HEK293T (cell line): ENCODE measurements at regions not wholly inside any gene's neighbourhood (a gene's known extent, or its start where the extent isn't known, plus 50 kb on each side); places are given as distances from the start of the nearest gene placed in this dataset.

ENCODE experiments used
- ARNT ChIP-seq: fragments of 450-650 bp; IDR thresholded peaks from 2 replicates; pipeline ENCODE4 v1.6.1; 2017; ENCODE audit warnings: mild to moderate bottlenecking
- BHLHE40 ChIP-seq: fragments of 450-650 bp; IDR thresholded peaks from 2 replicates; pipeline ENCODE4 v1.6.1; 2016; ENCODE audit warnings: mild to moderate bottlenecking, moderate library complexity, borderline replicate concordance
- CTBP1 ChIP-seq: fragments of 450-650 bp; IDR thresholded peaks from 2 replicates; pipeline ENCODE4 v1.6.1; 2016; ENCODE audit warnings: borderline replicate concordance
- ELF4 ChIP-seq: fragments of 450-650 bp; IDR thresholded peaks from 2 replicates; pipeline ENCODE4 v1.6.1; 2017; ENCODE audit warnings: antibody characterized with exemption
- FOXA1 ChIP-seq: fragments of 450-650 bp; IDR thresholded peaks from 2 replicates; pipeline ENCODE4 v1.6.1; 2016; ENCODE audit warnings: mild to moderate bottlenecking
- FOXK2 ChIP-seq: fragments of 450-650 bp; IDR thresholded peaks from 2 replicates; pipeline ENCODE4 v1.6.1; 2016; ENCODE audit warnings: mild to moderate bottlenecking
- FOXM1 ChIP-seq: fragments of 450-650 bp; IDR thresholded peaks from 2 replicates; pipeline ENCODE4 v1.6.1; 2017; ENCODE audit warnings: mild to moderate bottlenecking, borderline replicate concordance
- LEF1 ChIP-seq: fragments of 450-650 bp; IDR thresholded peaks from 2 replicates; pipeline ENCODE4 v1.6.1; 2017; ENCODE audit warnings: mild to moderate bottlenecking, borderline replicate concordance
- NFRKB ChIP-seq: fragments of 450-650 bp; IDR thresholded peaks from 2 replicates; pipeline ENCODE4 v1.6.1; 2016; ENCODE audit warnings: mild to moderate bottlenecking, moderate library complexity
- SP1 ChIP-seq: fragments of 450-650 bp; IDR thresholded peaks from 2 replicates; pipeline ENCODE4 v1.6.1; 2017
- SUZ12 ChIP-seq: fragments of 450-650 bp; IDR thresholded peaks from 2 replicates; pipeline ENCODE4 v1.6.1; 2016; ENCODE audit warnings: mild to moderate bottlenecking
- TARDBP ChIP-seq: fragments of 450-650 bp; IDR thresholded peaks from 2 replicates; pipeline ENCODE4 v1.6.1; 2016
- TF ChIP-seq, protein P1 (sequence below): fragments of 450-650 bp; IDR thresholded peaks from 2 replicates; pipeline ENCODE4 v1.6.1; 2016

GRCh38 chr13:71261256-71261655, 605.7 kb downstream of the DACH1 start:
- no peak for TF ChIP-seq SP1
- TF ChIP-seq CTBP1, result no peak
- no peak for TF ChIP-seq FOXK2
- TF ChIP-seq BHLHE40, result no peak
- no peak for TF ChIP-seq TARDBP
- no peak for TF ChIP-seq SUZ12
- TF ChIP-seq FOXM1, result no peak
- no peak for TF ChIP-seq LEF1
- no peak for TF ChIP-seq ELF4
- TF ChIP-seq, protein P1, sequence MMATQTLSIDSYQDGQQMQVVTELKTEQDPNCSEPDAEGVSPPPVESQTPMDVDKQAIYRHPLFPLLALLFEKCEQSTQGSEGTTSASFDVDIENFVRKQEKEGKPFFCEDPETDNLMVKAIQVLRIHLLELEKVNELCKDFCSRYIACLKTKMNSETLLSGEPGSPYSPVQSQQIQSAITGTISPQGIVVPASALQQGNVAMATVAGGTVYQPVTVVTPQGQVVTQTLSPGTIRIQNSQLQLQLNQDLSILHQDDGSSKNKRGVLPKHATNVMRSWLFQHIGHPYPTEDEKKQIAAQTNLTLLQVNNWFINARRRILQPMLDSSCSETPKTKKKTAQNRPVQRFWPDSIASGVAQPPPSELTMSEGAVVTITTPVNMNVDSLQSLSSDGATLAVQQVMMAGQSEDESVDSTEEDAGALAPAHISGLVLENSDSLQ, result no peak
- no peak for TF ChIP-seq NFRKB
- no peak for TF ChIP-seq FOXA1
- no peak for TF ChIP-seq ARNT
